MCF 10A (cell line): ENCODE measurements at regions not wholly inside any gene's neighbourhood (a gene's known extent, or its start where the extent isn't known, plus 50 kb on each side); places are given as distances from the start of the nearest gene placed in this dataset.

Experiments
- BruUV-seq: library from RNA; stranded (reverse); fragments of 400-500 nt; replicated peaks from 2 replicates; lab custom pipeline; 2021; lab: Mats Ljungman, UMichigan
- CTCF ChIA-PET: fragments of 300-600 bp; sonication (Branson Sonifier 250); formaldehyde crosslinking; extraction: SDS; loops from one replicate; lab custom pipeline; 2021; ENCODE audit warnings: antibody characterized with exemption, inconsistent platforms; lab: Yijun Ruan, JAX
- POLR2A ChIA-PET: fragments of 300-600, 350-650 bp; sonication (Branson Sonifier 250); formaldehyde crosslinking; extraction: SDS; loops from one replicate; lab custom pipeline; 2020; ENCODE audit warnings: antibody characterized with exemption, inconsistent platforms; lab: Yijun Ruan, JAX
- DNase-seq: peaks from one replicate; pipeline ENCODE4 v3.0.0-alpha.2; 2018; ENCODE audit not compliant: unreplicated experiment
- H3K27ac Mint-ChIP-seq: one replicate; pipeline ENCODE4 v1.8.0; 2022; ENCODE audit warnings: mild to moderate bottlenecking, low read depth, mixed read lengths; ENCODE audit not compliant: unreplicated experiment
- H3K27me3 Mint-ChIP-seq: one replicate; pipeline ENCODE4 v1.8.0; 2022; ENCODE audit warnings: mixed read lengths; ENCODE audit not compliant: insufficient read depth, unreplicated experiment
- H3K36me3 Mint-ChIP-seq: one replicate; pipeline ENCODE4 v1.8.0; 2022; ENCODE audit warnings: mild to moderate bottlenecking, moderate library complexity, mixed read lengths; ENCODE audit not compliant: insufficient read depth, unreplicated experiment
- H3K4me1 Mint-ChIP-seq: one replicate; pipeline ENCODE4 v1.8.0; 2022; ENCODE audit warnings: mixed read lengths; ENCODE audit not compliant: insufficient read depth, unreplicated experiment
- H3K4me3 Mint-ChIP-seq: one replicate; pipeline ENCODE4 v1.8.0; 2022; ENCODE audit warnings: mild to moderate bottlenecking, moderate library complexity, mixed read lengths; ENCODE audit not compliant: unreplicated experiment
- H3K9me3 Mint-ChIP-seq: one replicate; pipeline ENCODE4 v1.8.0; 2022; ENCODE audit warnings: mixed read lengths; ENCODE audit not compliant: unreplicated experiment
- CTCF ChIP-seq: fragments of 200-600 bp; IDR thresholded peaks from one replicate; pipeline ENCODE4 v1.8.0; 2022; ENCODE audit warnings: antibody characterized with exemption, mild to moderate bottlenecking; ENCODE audit not compliant: unreplicated experiment
- intact Hi-C: fragments of 100-400 bp; cut with micrococcal nuclease; formaldehyde crosslinking; loops from 2 replicates; pipeline ENCODE4 v1.14.1; 2022

DNA sequence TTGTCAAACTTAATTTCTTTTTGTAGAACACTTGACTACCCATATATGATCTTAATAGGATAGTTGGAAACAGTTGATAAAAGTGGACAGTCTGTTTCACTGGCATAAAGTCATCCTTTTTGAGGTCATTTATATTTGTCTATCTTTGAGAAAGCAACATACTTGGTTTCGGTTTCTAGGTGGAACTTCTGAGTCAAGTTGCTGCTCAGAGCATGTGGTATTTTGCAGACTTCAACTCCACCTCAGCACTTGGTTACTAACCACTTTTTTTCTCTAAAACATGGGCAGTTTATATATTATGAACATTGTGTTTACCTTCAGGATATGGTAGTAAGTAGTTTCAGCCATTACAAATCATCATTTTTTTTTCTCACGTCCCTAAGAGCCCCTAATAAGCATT is 1749.0 kb upstream of the C9orf72 start:
- ChIA-PET POLR2A (no interaction called here), CTCF (interaction anchor here (0.6 kb wide), 1 partner anchor 15 kb away, joined by 3 read pairs; no protein-coding TSS in a partner anchor)
- intact Hi-C loops: no loop called here
- Mint-ChIP-seq H3K36me3 (no peaks in the 10 kb centered on the region), H3K27me3 (no peaks in the 10 kb centered on the region), H3K9me3 (no peaks in the 10 kb centered on the region), H3K4me1 (peaks cover 6% of the 10 kb centered on the region), H3K4me3 (no peak overlapping the region), H3K27ac (no peak overlapping the region)
- DNase-seq: no peak
- TF ChIP-seq CTCF: no peak
- no TSS peak for BruUV-seq

GRCh38 chr9:29325894-29326293 is 1752.6 kb upstream of the C9orf72 start:
- intact Hi-C loops: no loop called here
- ChIA-PET POLR2A (no interaction called here), CTCF (no interaction called here)
- H3K36me3 Mint-ChIP-seq: no peaks in the 10 kb centered on the region
- H3K27me3 Mint-ChIP-seq: no peaks in the 10 kb centered on the region
- H3K4me1 Mint-ChIP-seq: peaks cover 6% of the 10 kb centered on the region
- no peak for DNase-seq
- no peak for TF ChIP-seq CTCF
- H3K4me3 Mint-ChIP-seq: no peak overlapping the region
- BruUV-seq: no TSS peak
- H3K9me3 Mint-ChIP-seq: peaks cover 3% of the 10 kb centered on the region
- H3K27ac Mint-ChIP-seq: no peak overlapping the region

DNA sequence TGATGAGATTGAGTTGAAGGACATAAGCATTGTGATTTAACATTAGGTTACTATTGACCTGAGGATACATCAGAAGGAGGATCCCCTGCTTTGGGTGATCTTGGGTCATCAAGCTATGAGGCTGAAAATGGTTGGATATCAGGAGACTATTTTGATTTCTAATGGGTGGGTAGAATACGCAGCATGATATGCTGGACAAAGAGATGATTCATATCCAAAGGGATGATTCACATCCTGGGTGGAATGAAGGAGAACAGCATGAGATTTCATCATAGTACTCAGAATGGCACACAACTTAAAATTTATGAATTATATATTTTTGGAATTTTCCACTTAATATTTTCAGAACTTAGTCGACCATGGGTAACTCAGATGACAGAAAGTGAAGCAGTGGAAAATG is 1759.5 kb upstream of the C9orf72 start:
- no peak for TF ChIP-seq CTCF
- DNase-seq: peak; percentile 86
- intact Hi-C loops: no loop called here
- BruUV-seq: no TSS peak
- peaks cover 6% of the 10 kb centered on the region for H3K4me1 Mint-ChIP-seq
- H3K27ac Mint-ChIP-seq: peak overlapping the region; percentile 81
- H3K9me3 Mint-ChIP-seq: peaks cover 20% of the 10 kb centered on the region
- H3K4me3 Mint-ChIP-seq: peak overlapping the region; percentile 2
- ChIA-PET CTCF (no interaction called here), POLR2A (interaction anchor here (1.4 kb wide), 1 partner anchor 19 kb away, joined by 7 read pairs; no protein-coding TSS in a partner anchor)
- no peaks in the 10 kb centered on the region for H3K27me3 Mint-ChIP-seq
- no peaks in the 10 kb centered on the region for H3K36me3 Mint-ChIP-seq

- no TSS peak for BruUV-seq
- ChIA-PET POLR2A (no interaction called here), CTCF (no interaction called here)
- Mint-ChIP-seq H3K9me3 (peaks cover 14% of the 10 kb centered on the region), H3K4me1 (peaks cover 6% of the 10 kb centered on the region), H3K27me3 (no peaks in the 10 kb centered on the region), H3K27ac (no peak overlapping the region), H3K36me3 (no peaks in the 10 kb centered on the region), H3K4me3 (no peak overlapping the region)
- no peak for TF ChIP-seq CTCF
- no peak for DNase-seq
- intact Hi-C loops: no loop called here
These were observed 1763.0 kb upstream of the C9orf72 start for GRCh38 chr9:29336281-29336680.
